ENCODE measurements at regions not wholly inside any gene's neighbourhood (a gene's known extent, or its start where the extent isn't known, plus 50 kb on each side); places are given as distances from the start of the nearest gene placed in this dataset.

DNA sequence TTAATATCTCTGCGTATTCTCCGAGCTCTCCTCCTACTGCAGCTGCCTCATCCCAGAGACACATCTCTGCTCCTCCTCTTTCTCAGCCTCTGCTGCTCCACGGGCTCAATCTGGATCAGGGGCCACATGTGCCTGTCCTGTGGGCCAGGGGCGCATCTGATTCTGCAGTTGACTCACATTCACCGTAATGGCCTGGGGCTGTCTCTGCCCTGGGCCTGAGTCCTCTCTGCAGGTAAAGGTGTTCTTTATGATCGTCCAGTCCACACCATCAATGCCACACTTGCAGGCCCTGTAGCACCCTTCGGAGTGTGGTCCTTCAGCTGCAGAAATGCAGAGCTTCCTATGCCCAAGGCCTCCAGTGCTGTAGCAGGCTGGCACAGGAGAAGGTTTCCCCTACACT, 154.5 kb downstream of the OAT start:
- no peak for DNase-seq (ENCODE audit: low spot score)

DNA sequence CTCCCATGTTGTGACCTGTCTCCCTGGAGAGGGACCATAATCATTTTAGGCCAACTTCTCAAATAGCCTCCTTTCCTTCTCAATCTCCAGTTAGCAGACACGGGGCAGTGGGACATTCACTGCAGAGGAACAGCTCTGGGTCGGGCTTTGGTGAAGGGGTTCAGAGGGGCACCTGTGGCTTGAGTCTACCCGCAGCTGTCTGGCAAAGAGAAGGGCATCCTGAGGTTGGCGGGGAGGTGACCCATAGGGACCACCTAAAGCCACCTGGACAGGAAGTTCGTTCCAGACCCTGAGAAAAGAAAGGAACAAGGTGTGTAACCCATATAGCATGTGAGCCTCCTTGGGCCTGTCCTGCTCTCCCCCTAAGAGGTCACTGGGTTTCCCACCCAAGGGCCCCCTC, 155.0 kb downstream of the OAT start:
- DNase-seq (ENCODE audit: low spot score): no peak

DNA sequence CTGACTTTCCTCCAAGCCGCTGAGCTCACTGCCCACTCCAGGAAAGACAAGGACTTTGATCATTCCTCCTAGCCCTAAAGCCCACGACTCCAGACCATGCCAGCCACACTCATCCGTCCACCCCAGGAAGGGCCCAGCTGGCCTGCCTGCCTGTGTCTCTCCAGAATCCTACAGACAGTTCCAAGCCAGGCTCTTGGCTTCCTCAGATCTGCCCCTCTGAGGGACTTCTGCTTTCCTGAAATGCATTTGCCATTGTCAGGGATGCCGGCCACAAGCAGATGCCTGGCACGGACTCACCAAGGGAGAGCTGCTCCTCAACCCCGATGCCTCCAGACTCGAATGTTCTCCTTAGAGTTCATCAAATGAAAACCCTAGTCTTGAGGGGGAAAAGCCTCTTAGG, 155.8 kb downstream of the OAT start:
- DNase-seq (ENCODE audit: low spot score): no peak

- DNase-seq (ENCODE audit: low spot score): no peak
Measured at GRCh38 chr10:124262234-124262865, 156.4 kb downstream of the OAT start.

DNA sequence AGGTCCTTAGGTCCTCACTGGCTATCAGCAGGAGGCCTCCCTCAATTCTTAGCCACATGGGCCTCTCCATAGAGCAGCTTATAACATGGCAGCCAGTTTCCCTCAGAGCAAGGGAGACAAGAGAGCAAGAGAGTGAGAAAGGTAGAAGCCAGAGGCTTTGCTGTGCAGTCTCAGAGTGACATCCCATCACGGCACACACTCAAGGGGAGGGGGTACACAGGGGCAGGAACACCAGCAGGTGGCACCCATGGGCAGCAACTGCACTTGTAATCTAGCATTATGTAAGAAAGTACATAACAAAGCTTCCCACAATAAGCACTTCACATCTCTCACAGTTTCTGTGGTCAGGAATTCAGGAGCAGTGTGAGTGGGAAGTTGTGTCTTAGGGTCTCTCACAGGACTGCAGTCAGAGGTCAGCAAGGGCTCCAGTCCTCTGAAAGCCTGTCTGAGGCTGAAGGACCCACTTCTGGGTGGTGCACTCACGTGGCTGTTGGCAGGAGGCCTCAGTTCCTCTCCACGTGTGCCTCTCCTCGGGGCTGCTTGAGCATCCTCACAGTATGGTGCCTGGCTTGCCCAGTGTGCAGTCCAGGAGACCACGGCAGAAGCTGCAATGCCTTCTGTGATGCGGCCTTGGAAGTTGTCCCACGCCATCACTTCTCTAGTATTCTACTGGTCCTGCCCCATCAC, 159.4 kb downstream of the OAT start:
- DNase-seq (ENCODE audit: low spot score): no peak

GRCh38 chr10:124257781-124258180, 160.9 kb downstream of the OAT start:
- no peak for DNase-seq (ENCODE audit: low spot score)

- DNase-seq (ENCODE audit: low spot score): no peak
Measured at GRCh38 chr10:124256151-124256550, 162.6 kb downstream of the OAT start.

DNA sequence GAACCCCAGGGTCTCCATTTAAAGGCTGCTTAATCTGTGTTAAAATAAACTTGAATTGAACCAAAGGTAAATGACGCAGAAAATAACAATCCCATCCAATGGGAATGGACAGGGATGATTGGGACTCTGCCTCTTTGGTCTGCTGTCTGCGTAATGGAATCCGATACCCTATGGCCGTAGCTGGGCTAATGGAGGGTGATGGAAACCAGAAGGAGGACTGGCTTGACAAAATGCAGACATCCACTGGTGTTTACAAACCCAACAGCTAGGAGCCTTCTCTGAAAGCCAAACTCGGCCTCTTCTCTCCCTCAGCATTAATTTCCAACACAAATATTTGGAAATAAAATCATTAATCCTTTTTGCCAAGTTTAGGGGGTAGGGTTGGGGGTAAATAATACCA, 162.2 kb upstream of the CHST15 start:
- DNase-seq (ENCODE audit: low spot score): no peak

DNA sequence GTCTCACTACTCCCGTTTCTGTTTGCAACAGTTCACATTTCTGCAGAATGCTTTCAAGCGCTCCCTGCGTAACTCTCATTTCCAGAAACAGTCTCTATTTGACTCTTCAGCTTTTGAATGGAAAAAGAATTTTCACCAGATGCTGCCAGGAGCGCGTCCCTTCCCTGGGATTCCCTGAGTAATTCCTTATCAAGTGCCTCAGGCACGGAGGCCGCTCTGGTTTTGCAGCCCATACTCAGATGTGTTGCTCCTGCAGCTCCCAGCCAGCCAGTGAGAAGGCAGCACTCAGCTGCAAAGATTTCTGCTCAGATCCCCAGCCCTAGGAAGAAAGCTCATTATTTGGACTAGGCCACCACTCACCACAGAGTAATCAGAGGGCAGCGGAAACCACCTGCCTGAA, 161.1 kb upstream of the CHST15 start:
- no peak for DNase-seq (ENCODE audit: low spot score)

DNA sequence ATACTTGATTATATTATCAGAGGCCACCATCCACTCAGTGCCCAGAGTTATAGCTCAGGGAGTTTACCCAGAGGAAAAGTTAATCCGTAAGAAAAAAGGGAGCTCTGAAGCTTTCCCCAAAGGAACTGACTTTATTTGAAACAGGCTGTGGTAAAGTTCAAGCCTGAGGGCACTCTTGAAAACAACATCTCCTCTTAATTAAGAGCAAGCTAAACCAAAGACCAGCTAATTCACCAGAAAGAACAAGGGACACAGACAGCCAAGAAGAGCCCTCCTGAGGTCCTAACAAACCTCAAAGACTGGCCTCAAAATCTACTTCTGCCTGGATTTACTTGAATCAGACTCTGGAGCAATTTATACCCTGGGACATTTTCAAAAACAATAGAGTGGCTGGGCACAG, 159.6 kb upstream of the CHST15 start:
- no peak for DNase-seq (ENCODE audit: low spot score)

DNA sequence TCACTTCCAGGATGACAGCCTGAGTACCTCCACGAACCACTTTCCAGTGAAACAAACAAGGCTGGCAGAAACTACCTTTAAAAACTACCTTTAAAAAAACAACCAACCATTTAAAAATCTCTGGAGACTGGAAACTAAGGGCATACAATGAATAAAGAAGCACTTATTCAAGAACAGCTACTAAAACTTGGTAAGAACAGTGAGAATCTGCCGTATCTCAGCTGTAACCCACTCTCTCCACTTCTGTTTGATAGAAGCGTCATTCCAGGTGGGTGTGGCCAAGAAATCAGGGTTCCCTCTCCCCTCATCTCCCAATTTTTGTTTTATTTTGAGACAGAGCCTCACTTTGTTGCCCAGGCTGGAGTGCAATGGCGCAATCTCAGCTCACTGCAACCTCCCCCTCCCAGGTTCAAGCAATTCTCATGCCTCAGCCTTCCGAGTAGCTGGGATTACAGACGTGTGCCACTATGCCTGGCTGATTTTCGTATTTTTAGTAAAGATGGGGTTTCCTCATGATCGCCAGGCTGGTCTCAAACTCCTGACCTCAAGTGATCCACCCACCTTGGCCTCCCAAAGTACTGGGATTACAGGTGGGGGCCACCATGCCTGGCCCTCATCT, 158.8 kb upstream of the CHST15 start:
- DNase-seq (ENCODE audit: low spot score): no peak

DNA sequence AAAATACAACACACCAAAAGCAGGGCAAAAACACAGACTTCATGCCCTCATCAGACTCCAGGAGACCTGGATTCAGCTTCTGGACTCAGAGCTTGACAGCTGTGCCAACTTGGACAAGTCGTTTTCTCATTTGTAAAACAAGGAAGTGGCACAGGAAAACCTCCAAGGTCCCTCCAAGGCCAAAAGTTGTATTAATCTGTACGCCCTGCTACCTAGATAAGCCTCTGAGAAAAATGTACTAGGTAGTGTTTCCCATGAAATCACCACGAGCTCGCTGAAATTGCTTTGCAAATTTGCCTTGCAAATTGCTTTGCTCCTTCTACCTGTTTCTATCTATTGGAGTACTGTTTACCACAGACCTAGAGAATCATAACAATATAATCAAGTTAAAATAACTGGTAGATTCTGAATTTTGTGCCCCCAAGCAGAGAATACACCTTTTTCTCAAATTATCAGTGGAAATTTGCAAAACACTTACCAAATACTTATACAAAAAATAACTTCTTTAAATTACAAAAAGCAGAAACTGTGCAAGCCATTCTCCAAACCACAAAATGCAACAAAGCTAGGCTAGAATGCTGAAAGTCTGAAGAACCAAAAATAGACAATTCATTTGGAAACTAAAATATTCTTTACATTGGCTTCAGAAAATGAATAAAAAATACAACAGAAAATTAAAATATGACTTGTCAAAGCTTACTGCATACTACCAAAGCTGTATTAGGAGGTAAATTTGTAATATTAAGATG, 158.1 kb upstream of the CHST15 start:
- DNase-seq (ENCODE audit: low spot score): no peak

GRCh38 chr10:124250506-124250905, 157.1 kb upstream of the CHST15 start:
- no peak for DNase-seq (ENCODE audit: low spot score)

DNA sequence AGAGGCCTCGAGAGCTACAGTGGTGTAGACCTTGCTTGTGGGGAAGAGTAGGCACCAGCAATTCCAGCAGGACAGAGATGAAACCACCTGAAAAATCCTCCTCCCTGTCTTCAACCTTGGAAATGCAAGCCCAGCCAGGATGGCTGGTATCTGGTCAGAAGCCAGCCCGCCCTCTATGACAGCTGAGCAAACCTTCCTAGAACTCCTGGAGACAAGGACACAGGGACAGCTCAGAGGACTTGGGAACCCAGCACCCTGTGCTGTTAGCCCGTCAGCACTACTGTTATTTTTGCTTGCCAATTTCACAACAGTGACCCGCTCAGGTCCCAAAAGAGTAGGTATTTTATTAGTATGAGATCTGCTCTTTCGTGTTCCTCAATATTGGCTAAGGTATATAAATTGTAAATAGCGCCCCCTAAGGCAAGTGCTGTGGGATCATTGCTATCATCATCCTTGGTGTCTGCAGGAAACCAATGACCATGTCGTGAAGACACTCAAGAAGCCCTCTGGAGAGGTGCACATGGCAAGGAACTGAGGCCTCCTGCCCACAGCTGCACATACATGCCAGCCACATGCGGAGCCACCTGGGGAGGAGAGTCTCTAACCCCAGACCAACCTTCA, 156.5 kb upstream of the CHST15 start:
- no peak for DNase-seq (ENCODE audit: low spot score)

GRCh38 chr10:124249196-124249595, 155.8 kb upstream of the CHST15 start:
- no peak for DNase-seq (ENCODE audit: low spot score)

DNA sequence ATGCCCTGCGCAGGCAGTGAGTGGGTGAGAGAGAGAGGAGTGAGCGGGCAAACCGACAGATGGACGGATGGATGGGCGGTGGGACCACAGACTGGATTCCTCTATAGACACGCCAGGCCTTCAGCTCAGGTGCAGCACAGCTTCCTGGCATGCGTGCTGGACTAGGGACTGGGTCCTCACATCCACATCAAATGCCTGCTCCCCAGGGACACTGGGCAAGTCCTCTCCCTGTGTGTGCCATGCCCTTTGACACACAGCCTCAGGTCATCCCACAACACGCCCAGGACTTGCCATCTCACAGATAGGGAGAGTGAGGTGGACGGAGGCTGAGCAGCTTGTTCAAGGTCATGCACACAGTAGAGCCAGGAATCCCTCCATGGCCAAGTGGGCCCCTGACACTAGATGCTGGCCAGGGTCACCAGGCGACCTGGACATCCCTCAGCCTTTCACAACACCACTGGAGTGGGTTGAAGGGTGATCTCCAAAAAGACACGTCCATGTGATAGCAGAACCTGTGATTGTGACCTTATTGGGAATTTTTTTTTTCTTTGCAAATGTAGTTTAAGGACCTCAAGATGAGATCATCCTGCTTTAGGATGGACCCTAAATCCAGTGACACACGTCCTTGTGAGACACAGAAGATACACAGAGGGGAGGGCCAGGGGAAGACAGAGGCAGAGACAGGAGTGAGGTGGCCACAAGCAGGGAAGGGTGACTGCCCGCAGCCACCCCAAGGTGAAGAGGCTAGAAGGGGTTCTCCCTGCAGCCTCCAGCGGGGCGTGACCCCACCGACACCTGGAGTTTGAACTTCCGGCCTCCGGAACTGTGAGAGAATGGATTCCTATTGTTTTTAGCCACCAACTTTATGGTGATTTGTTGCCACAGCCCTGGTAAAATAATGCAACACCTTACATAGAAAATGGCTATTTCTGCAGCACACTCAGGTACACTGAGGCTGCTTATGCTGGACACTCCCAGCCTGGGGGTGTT, 155.0 kb upstream of the CHST15 start:
- DNase-seq (ENCODE audit: low spot score): no peak

DNA sequence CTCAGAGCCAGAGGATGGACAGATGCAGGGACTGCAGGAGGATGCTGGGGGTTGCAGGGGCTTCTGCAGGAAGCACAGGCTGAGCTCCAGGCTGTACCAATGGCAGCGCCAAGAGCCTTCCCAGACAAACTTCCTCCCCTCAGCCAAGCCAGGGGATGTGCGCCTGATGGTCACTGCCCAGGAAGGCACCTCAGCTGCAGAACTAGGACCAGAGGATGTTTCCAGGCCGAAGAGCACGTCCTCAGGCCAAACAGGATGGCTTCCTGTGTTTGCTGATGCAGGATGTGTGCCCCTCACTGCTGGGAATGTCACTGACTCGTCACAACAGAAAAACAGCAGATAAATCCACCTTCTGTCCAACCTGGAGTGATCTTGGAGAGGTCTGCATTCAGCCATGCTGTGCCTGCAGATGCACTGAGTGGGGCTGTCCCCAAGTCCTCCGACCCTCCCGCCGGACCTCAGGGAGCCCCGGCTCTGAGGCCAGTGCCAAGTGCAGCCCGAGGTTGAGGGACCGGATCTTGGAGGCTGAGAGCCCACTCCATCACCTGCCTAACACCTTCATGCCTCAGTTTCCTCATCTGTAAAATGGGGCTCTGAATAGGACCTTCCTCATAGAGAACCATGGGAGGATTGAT, 152.5 kb upstream of the CHST15 start:
- DNase-seq (ENCODE audit: low spot score): no peak

GRCh38 chr10:124245191-124245590, 151.8 kb upstream of the CHST15 start:
- DNase-seq (ENCODE audit: low spot score): no peak

- no peak for DNase-seq (ENCODE audit: low spot score)
Measured at GRCh38 chr10:124244256-124244877, 151.0 kb upstream of the CHST15 start.

GRCh38 chr10:124243702-124244121, 150.3 kb upstream of the CHST15 start:
- DNase-seq (ENCODE audit: low spot score): no peak
